ENCODE measurements at regions not wholly inside any gene's neighbourhood (a gene's known extent, or its start where the extent isn't known, plus 50 kb on each side); places are given as distances from the start of the nearest gene placed in this dataset.
"Not testable (repeated sequence)": the region's sequence is repeated elsewhere in the genome, so short reads cannot be mapped to it uniquely, and the experiment has no call there.

DNA sequence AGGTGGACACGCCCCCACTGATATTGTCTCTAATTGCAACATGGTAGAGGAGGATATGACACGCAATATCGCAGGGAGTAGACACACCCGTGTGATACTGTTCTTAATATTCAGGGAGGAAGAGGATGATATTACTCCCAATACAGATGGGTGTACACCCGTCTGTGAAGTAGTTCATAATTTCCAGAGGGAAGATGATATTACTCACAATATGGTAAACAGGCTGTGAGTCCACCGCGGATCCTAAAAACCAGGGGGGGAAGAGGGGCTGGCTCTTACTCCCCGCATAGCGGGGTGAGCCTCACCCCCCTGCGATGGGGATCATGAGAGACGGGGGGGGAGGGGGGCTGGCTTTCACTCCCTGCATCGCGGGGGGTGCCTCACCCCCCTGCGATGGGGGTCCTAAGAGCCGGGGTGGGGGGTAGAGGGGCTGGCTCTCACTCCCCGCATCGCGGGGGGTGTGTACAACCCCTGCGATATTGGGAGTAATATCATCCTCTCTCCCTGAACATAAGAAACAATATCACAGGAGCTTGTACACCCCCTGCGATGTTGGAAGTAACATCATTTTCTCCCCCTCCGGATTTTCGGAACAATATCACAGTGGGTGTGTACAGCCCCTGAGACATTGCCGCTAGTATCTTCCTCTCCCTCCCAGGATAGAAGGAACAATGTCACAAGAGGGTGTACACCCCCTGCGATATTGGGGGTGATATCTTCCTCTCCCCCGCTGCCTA lies 52.2 kb upstream of the FRG2C start:
- DNase-seq = not testable (repeated sequence)
